Trophoblast cell (in vitro differentiated cells and primary cell): ENCODE measurements at regions not wholly inside any gene's neighbourhood (a gene's known extent, or its start where the extent isn't known, plus 50 kb on each side); places are given as distances from the start of the nearest gene placed in this dataset.
"Not testable (repeated sequence)": the region's sequence is repeated elsewhere in the genome, so short reads cannot be mapped to it uniquely, and the experiment has no call there.

ENCODE experiments used
- DNase-seq, 2 donors: peaks; one replicate each; pipeline ENCODE4 v3.0.0-alpha.2; 2016
- H2AFZ ChIP-seq: 2 replicates; pipeline ENCODE4 v1.6.1; 2013; ENCODE audit warnings: low read length, moderate library complexity, mild to moderate bottlenecking; ENCODE audit not compliant: insufficient read depth, poor library complexity
- H2AK5ac ChIP-seq: 2 replicates; pipeline ENCODE4 v1.6.1; 2013; ENCODE audit warnings: mild to moderate bottlenecking, low read length
- H2BK120ac ChIP-seq: 2 replicates; pipeline ENCODE4 v1.6.1; 2013; ENCODE audit warnings: low read length, mild to moderate bottlenecking, moderate library complexity; ENCODE audit not compliant: insufficient read depth, poor library complexity
- H2BK12ac ChIP-seq: 2 replicates; pipeline ENCODE4 v1.6.1; 2013; ENCODE audit warnings: mild to moderate bottlenecking, low read length, moderate library complexity
- H2BK5ac ChIP-seq: 2 replicates; pipeline ENCODE4 v1.6.1; 2013; ENCODE audit warnings: low read length, low read depth, moderate library complexity, mild to moderate bottlenecking; ENCODE audit not compliant: poor library complexity
- H3K14ac ChIP-seq: 2 replicates; pipeline ENCODE4 v1.6.1; 2013; ENCODE audit warnings: mild to moderate bottlenecking, low read length
- H3K18ac ChIP-seq: 2 replicates; pipeline ENCODE4 v1.6.1; 2013; ENCODE audit warnings: mild to moderate bottlenecking, low read length
- H3K23ac ChIP-seq: 2 replicates; pipeline ENCODE4 v1.6.1; 2013; ENCODE audit warnings: low read length
- H3K27ac ChIP-seq: 2 replicates; pipeline ENCODE4 v1.5.1; 2013; ENCODE audit warnings: low read depth, mild to moderate bottlenecking, inconsistent platforms, low read length, moderate library complexity
- H3K27me3 ChIP-seq: 2 replicates; pipeline ENCODE4 v1.6.1; 2013; ENCODE audit warnings: inconsistent platforms, mild to moderate bottlenecking, low read length, moderate library complexity; ENCODE audit not compliant: insufficient read depth
- H3K36me3 ChIP-seq, 2 experiments: 1 replicate in 1 of 2; 2 replicates in 1 of 2; pipeline ENCODE4 v1.6.1; 2013; ENCODE audit warnings: low read length in 2 of 2, mild to moderate bottlenecking in 2 of 2, moderate library complexity in 1 of 2; ENCODE audit not compliant: insufficient read depth in 2 of 2, control insufficient read depth in 1 of 2
- H3K4ac ChIP-seq: 2 replicates; pipeline ENCODE4 v1.6.1; 2013; ENCODE audit warnings: low read depth, mild to moderate bottlenecking, low read length, moderate library complexity
- H3K4me1 ChIP-seq, 2 experiments: 1 replicate in 1 of 2; 2 replicates in 1 of 2; pipeline ENCODE4 v1.6.1; 2013; ENCODE audit warnings: low read length in 2 of 2, mild to moderate bottlenecking in 2 of 2, moderate library complexity in 1 of 2; ENCODE audit not compliant: insufficient read depth in 2 of 2, control insufficient read depth in 1 of 2
- H3K4me2 ChIP-seq: 2 replicates; pipeline ENCODE4 v1.6.1; 2013; ENCODE audit warnings: inconsistent platforms, mild to moderate bottlenecking, low read length, moderate library complexity
- H3K4me3 ChIP-seq: 2 replicates; pipeline ENCODE4 v1.5.1; 2013; ENCODE audit warnings: mild to moderate bottlenecking, low read depth, low read length, inconsistent platforms
- H3K79me1 ChIP-seq: one replicate; pipeline ENCODE4 v1.6.1; 2013; ENCODE audit warnings: low read length
- H3K79me2 ChIP-seq: 2 replicates; pipeline ENCODE4 v1.6.1; 2013; ENCODE audit warnings: low read length, mild to moderate bottlenecking; ENCODE audit not compliant: control insufficient read depth, insufficient read depth, poor library complexity
- H3K9ac ChIP-seq: 2 replicates; pipeline ENCODE4 v1.6.1; 2013; ENCODE audit warnings: mild to moderate bottlenecking, low read length
- H3K9me3 ChIP-seq: 2 replicates; pipeline ENCODE4 v1.6.1; 2013; ENCODE audit warnings: low read depth, mild to moderate bottlenecking, control low read depth, inconsistent platforms, low read length; ENCODE audit not compliant: insufficient read depth
- H4K12ac ChIP-seq: 2 replicates; pipeline ENCODE4 v1.6.1; 2013; ENCODE audit warnings: low read depth, mild to moderate bottlenecking, low read length, moderate library complexity
- H4K8ac ChIP-seq: 2 replicates; pipeline ENCODE4 v1.6.1; 2013; ENCODE audit warnings: low read depth, mild to moderate bottlenecking, low read length, moderate library complexity
- H4K91ac ChIP-seq: one replicate; pipeline ENCODE4 v1.6.1; 2013; ENCODE audit warnings: low read depth, mild to moderate bottlenecking, low read length, moderate library complexity
- WGBS: extraction: QIAGEN DNeasy Blood & Tissue Kit; methylation state at CpG from one replicate; pipeline ENCODE4 v1.1.7; 2013; ENCODE audit warnings: missing lambda C conversion rate; ENCODE audit not compliant: insufficient read length, insufficient coverage; ENCODE audit errors: extremely low coverage; 5-methylcytosine and 5-hydroxymethylcytosine counted together

DNA sequence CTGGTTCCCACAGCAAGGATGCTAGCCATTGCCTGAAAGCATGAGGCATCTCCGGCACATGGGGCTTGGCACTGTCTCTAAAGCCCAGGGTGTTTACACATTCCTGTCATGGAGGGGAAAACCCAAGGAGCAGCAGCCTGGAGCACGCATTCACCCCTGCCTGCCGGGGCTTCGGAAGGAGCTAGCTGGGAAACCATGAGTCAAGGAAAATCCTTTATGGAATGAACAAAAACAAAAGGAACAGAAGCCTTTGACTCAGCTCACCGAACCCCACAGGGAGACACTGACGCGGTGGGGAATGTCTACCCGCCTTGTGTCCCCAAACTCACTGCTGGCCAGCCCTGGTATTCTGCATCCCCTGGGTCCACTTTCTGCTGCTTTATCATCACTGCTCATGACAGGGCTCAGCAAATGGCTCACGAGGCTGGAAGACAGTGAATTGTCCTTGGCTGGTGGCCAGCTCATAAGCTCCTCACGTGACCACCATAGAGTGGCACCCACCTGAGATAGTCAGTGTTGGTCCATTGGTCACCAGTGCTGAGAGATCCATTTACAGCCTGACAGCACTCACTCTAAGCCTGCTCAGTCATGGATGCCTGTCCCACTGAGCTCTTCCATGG, 137.2 kb downstream of the NPIPB11 start:
- not testable (repeated sequence) for H4K8ac ChIP-seq, H2BK12ac ChIP-seq, H2BK120ac ChIP-seq, H4K12ac ChIP-seq, H3K27me3 ChIP-seq, H3K9ac ChIP-seq, H3K79me2 ChIP-seq, H2BK5ac ChIP-seq, H3K9me3 ChIP-seq, H2AFZ ChIP-seq, H3K23ac ChIP-seq, H3K4me3 ChIP-seq, DNase-seq, H3K27ac ChIP-seq, H3K79me1 ChIP-seq, H3K4me2 ChIP-seq, H2AK5ac ChIP-seq, H3K14ac ChIP-seq, H3K36me3 ChIP-seq, H3K18ac ChIP-seq, H3K4ac ChIP-seq
- peak overlapping the region; percentile 7 for H4K91ac ChIP-seq
- no CpG with 5 or more reads among the region's 10 CpGs for WGBS
- H3K4me1 ChIP-seq = peaks cover 7 to 14% of the 10 kb centered on the region in 2 experiments

DNA sequence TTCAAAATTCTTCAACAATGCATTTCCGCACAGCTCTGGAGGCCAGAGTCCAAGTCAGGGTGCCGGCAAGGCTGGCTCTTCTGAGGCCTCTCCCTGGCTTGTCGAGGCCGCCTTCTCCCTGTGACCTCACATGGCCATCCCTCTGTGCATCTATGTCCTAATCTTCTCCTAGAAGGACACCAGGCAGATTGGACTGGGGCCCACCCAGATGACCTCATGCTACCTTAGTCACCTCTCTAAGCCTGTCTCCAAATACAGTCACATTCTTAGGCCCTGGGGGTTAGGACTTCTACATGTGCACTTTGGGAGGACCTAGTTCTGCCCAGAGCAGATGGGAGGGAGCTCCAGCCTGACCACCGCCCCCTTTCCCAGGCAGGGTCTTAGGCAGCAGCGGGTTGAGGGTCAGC, 137.7 kb downstream of the NPIPB11 start:
- not testable (repeated sequence) for H4K8ac ChIP-seq, H4K91ac ChIP-seq
- WGBS = no CpG with 5 or more reads among the region's 6 CpGs

DNA sequence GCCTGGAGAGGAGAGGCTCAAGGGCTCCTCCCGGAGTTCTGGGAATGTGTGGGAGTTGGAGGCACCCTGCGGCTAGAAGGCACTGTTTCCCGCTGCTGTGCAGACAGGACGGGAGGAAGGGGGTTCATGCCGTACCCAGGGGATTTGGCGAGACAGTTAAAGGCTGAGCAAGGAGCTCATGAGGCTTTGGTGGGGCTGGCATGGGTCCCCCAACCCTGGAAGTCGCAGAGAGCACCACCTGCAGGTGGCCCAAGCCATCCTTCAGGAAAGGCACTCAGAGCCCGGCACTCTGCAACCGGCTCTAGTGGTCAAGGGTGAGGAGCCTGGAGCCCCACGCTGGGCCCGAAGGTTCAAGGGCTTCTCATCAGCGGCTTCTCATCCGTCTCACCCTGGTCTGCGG, 138.2 kb downstream of the NPIPB11 start:
- not testable (repeated sequence) for H3K4me2 ChIP-seq, H3K9me3 ChIP-seq, H3K4ac ChIP-seq, H3K79me2 ChIP-seq, H2BK5ac ChIP-seq, H3K79me1 ChIP-seq, H3K27me3 ChIP-seq, H3K27ac ChIP-seq, H3K9ac ChIP-seq, H4K8ac ChIP-seq, H2AFZ ChIP-seq, H3K4me3 ChIP-seq, H2AK5ac ChIP-seq, H4K91ac ChIP-seq, H2BK12ac ChIP-seq, H2BK120ac ChIP-seq, H3K36me3 ChIP-seq, H4K12ac ChIP-seq, H3K23ac ChIP-seq, H3K14ac ChIP-seq, DNase-seq, H3K18ac ChIP-seq
- no CpG with 5 or more reads among the region's 14 CpGs for WGBS
- H3K4me1 ChIP-seq = peaks cover 7 to 14% of the 10 kb centered on the region in 2 experiments

More for the DNA sequence above, 137.7 kb downstream of the NPIPB11 start:
- H3K79me2 ChIP-seq, DNase-seq, H3K14ac ChIP-seq, H3K23ac ChIP-seq, H2BK120ac ChIP-seq, H2BK5ac ChIP-seq, H3K4me2 ChIP-seq, H2BK12ac ChIP-seq, H3K9ac ChIP-seq, H3K27me3 ChIP-seq, H2AK5ac ChIP-seq, H3K4ac ChIP-seq, H3K18ac ChIP-seq, H3K36me3 ChIP-seq, H4K12ac ChIP-seq, H3K79me1 ChIP-seq, H2AFZ ChIP-seq, H3K9me3 ChIP-seq, H3K4me3 ChIP-seq, H3K27ac ChIP-seq: not testable (repeated sequence)
- peaks cover 7 to 14% of the 10 kb centered on the region in 2 experiments for H3K4me1 ChIP-seq

DNA sequence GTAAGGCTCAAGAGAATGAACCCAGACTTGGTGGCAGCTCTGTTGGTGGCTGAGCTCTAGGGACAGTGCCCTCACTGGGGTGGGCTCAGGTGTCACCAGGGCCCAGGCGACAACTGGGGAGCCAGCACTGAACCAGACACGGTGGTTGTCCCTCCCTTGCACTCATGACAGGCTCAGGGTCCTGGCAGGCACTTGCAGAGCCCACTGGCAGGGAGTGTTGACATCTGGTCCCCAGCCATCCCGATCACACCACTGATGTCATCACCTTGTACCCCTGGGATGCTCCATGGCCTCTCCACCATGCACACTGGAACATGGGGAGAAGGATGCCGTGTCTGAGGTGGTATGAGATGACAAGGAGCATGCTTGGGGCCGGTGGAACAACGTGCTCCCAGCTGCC, 138.6 kb downstream of the NPIPB11 start:
- H2BK120ac ChIP-seq, H2AK5ac ChIP-seq, H3K4me3 ChIP-seq, H3K18ac ChIP-seq, H3K79me1 ChIP-seq, H3K4me2 ChIP-seq, H3K23ac ChIP-seq, H3K14ac ChIP-seq, H3K9me3 ChIP-seq, DNase-seq, H3K79me2 ChIP-seq, H2BK5ac ChIP-seq, H2AFZ ChIP-seq, H4K8ac ChIP-seq, H4K91ac ChIP-seq, H3K27me3 ChIP-seq, H3K9ac ChIP-seq, H2BK12ac ChIP-seq, H3K27ac ChIP-seq, H3K4ac ChIP-seq, H4K12ac ChIP-seq, H3K36me3 ChIP-seq: not testable (repeated sequence)
- no CpG with 5 or more reads among the region's 6 CpGs for WGBS
- H3K4me1 ChIP-seq = peaks cover 7 to 14% of the 10 kb centered on the region in 2 experiments
